Heart left ventricle (tissue), 16 donors: ENCODE measurements at regions not wholly inside any gene's neighbourhood (a gene's known extent, or its start where the extent isn't known, plus 50 kb on each side); places are given as distances from the start of the nearest gene placed in this dataset.

Experiments
- ATAC-seq, 4 donors: fragments of 200-7000 bp; cut with Tn5 transposase; one replicate each; pipeline ENCODE4 v1.9.1; 2020 to 2022; ENCODE audit warnings: moderate library complexity in 4 of 4, mild to moderate bottlenecking in 3 of 4, moderate number of reproducible peaks in 1 of 4
- DNase-seq, 5 donors: peaks; one replicate each; pipeline ENCODE4 v3.0.0-alpha.2; 2020
- H3K27ac ChIP-seq, 12 donors: fragments of 200-600 bp; sonication (generic) in 4 of 12; one replicate each; pipeline versions ENCODE4 v1.5.0 to v1.8.0; 2016 to 2022; ENCODE audit warnings: mild to moderate bottlenecking in 2 of 12
- H3K27me3 ChIP-seq, 9 donors: fragments of 200-600 bp; sonication (generic) in 2 of 9; one replicate each; pipeline versions ENCODE4 v1.5.1 to v1.8.0; 2016 to 2022; ENCODE audit warnings: mild to moderate bottlenecking in 3 of 9
- H3K36me3 ChIP-seq, 9 donors: fragments of 200-600 bp; sonication (generic) in 2 of 9; one replicate each; pipeline versions ENCODE4 v1.5.0 to v1.8.0; 2018 to 2022; ENCODE audit warnings: mild to moderate bottlenecking in 2 of 9
- H3K4me1 ChIP-seq, 12 donors: fragments of 200-600 bp; sonication (generic) in 4 of 12; one replicate each; pipeline versions ENCODE4 v1.5.0 to v1.8.0; 2016 to 2022; ENCODE audit warnings: mild to moderate bottlenecking in 3 of 12
- H3K4me3 ChIP-seq, 12 donors: fragments of 200-600 bp; sonication (generic) in 4 of 12; one replicate each; pipeline versions ENCODE4 v1.5.0 to v1.8.0; 2017 to 2022; ENCODE audit warnings: mild to moderate bottlenecking in 9 of 12, moderate library complexity in 4 of 12
- H3K9me3 ChIP-seq, 12 donors: fragments of 200-600 bp; sonication (generic) in 4 of 12; one replicate each; pipeline versions ENCODE4 v1.5.0 to v1.8.0; 2016 to 2022; ENCODE audit warnings: mild to moderate bottlenecking in 1 of 12
- CTCF ChIP-seq, 12 donors: fragments of 200-600 bp; sonication (generic) in 4 of 12; IDR thresholded peaks; one replicate each; pipeline versions ENCODE4 v1.5.0 to v1.8.0; 2018 to 2022; ENCODE audit warnings: antibody characterized with exemption in 12 of 12, mild to moderate bottlenecking in 5 of 12
- POLR2A ChIP-seq, 2 donors: fragments of 450-650 bp; IDR thresholded peaks; one replicate each; pipeline ENCODE4 v1.6.1; 2017; ENCODE audit warnings: antibody characterized with exemption in 2 of 2, mild to moderate bottlenecking in 2 of 2, moderate library complexity in 2 of 2
- WGBS, 4 donors: extraction: QIAGEN DNeasy Blood & Tissue Kit in 2 of 4; methylation state at CpG; one replicate each; pipeline versions ENCODE4 v1.1.5 to v1.1.7; 2013 to 2018; 5-methylcytosine and 5-hydroxymethylcytosine counted together
- intact Hi-C, 10 donors: fragments of 100-400 bp; cut with DNase I; formaldehyde crosslinking; loops; one replicate each; pipeline versions ENCODE4 v1.11.1 to v1.14.2; 2022
- donor health status: ischemic (EF 13 %, LVEDD 7.1; RV severe dilation, severe dysfunction).
- donor health status: healthy with polysubstance abuse.
- donor health status: DM: no; HTN: yes; CAD: no.
- donor health status: DM: no; HTN: no; CAD: no.
- donor health status: ischemic (EF 25% LVEDD 6.9; RV normal size, moderate dysfunction).
- donor health status: ischemic (EF 25% LVEDD 5.7; RV mildly dilated, moderate dysfunction).
- donor health status: healthy.
- donor health status: DM: yes; HTN: yes; CAD: no.
- donor health status: ischemic (EF 35%, LVEDD 5.7; RV mildly dilated, moderate dysfunction).
- donor health status: nonischemic (EF 11% LVEDD 7.7; RV severe dilation, severe dysfunction).
- donor health status: DM: yes; HTN: yes; CAD: no.
- donor health status: PGD.
- donor health status: ischemic (EF 29% LVEDD 5.4; RV normal size, mild dysfunction).
- donor health status: nonischemic (EF 23%, LVEDD 6.1; RV moderate dilation, normal function).

- H3K36me3 ChIP-seq = no peaks in the 10 kb centered on the region
- H3K27me3 ChIP-seq = peaks cover 0 to 7% (median 0%) of the 10 kb centered on the region in 9 donors
- no peaks in the 10 kb centered on the region for H3K4me1 ChIP-seq
- no peak overlapping the region for H3K27ac ChIP-seq
- ATAC-seq (no peak), DNase-seq (no peak)
- no peak overlapping the region for H3K4me3 ChIP-seq
- TF ChIP-seq CTCF (IDR thresholded peaks at IDR 0.05) = no peak
- no peak for TF ChIP-seq POLR2A (IDR thresholded peaks at IDR 0.05)
- 72 to 84% (median 80%) methylated on average over 4 to 6 of the region's 6 CpGs for WGBS, 4 donors
- H3K9me3 ChIP-seq = no peaks in the 10 kb centered on the region
- intact Hi-C loops = no loop called here
These were observed 277.0 kb downstream of the NPIPA8 start for GRCh38 chr16:18059577-18059976.

- DNase-seq (no peak), ATAC-seq (no peak)
- 97 to 100% (median 99%) methylated on average over 1 of the region's 1 CpG for WGBS, 4 donors
- Histone ChIP-seq H3K9me3 (no peaks in the 10 kb centered on the region), H3K27ac (no peak overlapping the region), H3K27me3 (peaks cover 0 to 7% (median 0%) of the 10 kb centered on the region in 9 donors), H3K36me3 (no peaks in the 10 kb centered on the region), H3K4me1 (no peaks in the 10 kb centered on the region), H3K4me3 (no peak overlapping the region)
- intact Hi-C loops = no loop called here
- TF ChIP-seq POLR2A (IDR thresholded peaks at IDR 0.05) = no peak
These were observed 277.4 kb downstream of the NPIPA8 start for GRCh38 chr16:18059089-18059488.

- TF ChIP-seq CTCF (IDR thresholded peaks at IDR 0.05) (no peak), POLR2A (IDR thresholded peaks at IDR 0.05) (no peak)
- no peak overlapping the region for H3K27ac ChIP-seq
- no peak for ATAC-seq
- H3K4me3 ChIP-seq = no peak overlapping the region
- 58 to 66% (median 61%) methylated on average over 4 of the region's 4 CpGs for WGBS, 4 donors
- DNase-seq = no peak
- H3K36me3 ChIP-seq = no peaks in the 10 kb centered on the region
- H3K27me3 ChIP-seq = peaks cover 0 to 4% (median 0%) of the 10 kb centered on the region in 9 donors
- no peaks in the 10 kb centered on the region for H3K4me1 ChIP-seq
- no peaks in the 10 kb centered on the region for H3K9me3 ChIP-seq
- intact Hi-C loops = no loop called here
These were observed 281.1 kb downstream of the NPIPA8 start for GRCh38 chr16:18055411-18055916.

DNA sequence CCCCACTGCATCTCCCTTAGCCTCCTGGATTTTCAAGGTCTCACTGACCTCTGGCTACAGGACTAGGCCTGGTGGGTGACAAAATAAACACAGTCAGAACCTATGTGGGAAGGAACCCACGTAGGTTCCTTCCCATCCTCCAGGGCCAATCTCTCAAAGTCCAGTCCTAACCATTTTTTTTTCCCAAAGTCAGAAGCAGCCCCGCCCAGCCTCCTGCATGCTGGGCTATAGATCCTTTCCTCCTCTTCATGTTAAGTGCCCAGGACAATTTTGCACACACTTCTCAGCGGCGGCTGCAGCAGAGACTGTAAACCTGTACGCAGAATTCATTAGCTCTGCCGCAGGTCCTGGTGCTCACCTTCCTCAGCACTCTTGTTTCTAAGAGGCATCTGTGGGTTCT lies 285.8 kb downstream of the NPIPA8 start:
- 79 to 87% (median 82%) methylated on average over 6 of the region's 6 CpGs for WGBS, 4 donors
- TF ChIP-seq POLR2A (IDR thresholded peaks at IDR 0.05) = no peak
- TF ChIP-seq CTCF (IDR thresholded peaks at IDR 0.05) = no peak
- H3K27ac ChIP-seq = no peak overlapping the region
- H3K9me3 ChIP-seq = no peaks in the 10 kb centered on the region
- no peak for DNase-seq
- H3K36me3 ChIP-seq = no peaks in the 10 kb centered on the region
- no peaks in the 10 kb centered on the region for H3K4me1 ChIP-seq
- intact Hi-C loops = no loop called here
- H3K4me3 ChIP-seq = no peak overlapping the region
- no peak for ATAC-seq
- peaks cover 0 to 5% (median 0%) of the 10 kb centered on the region in 9 donors for H3K27me3 ChIP-seq

- TF ChIP-seq CTCF (IDR thresholded peaks at IDR 0.05) (no peak), POLR2A (IDR thresholded peaks at IDR 0.05) (no peak)
- H3K27me3 ChIP-seq = peaks cover 0 to 5% (median 0%) of the 10 kb centered on the region in 9 donors
- ATAC-seq (no peak), DNase-seq (no peak)
- no peak overlapping the region for H3K27ac ChIP-seq
- intact Hi-C loops = no loop called here
- H3K9me3 ChIP-seq = no peaks in the 10 kb centered on the region
- no peaks in the 10 kb centered on the region for H3K36me3 ChIP-seq
- H3K4me1 ChIP-seq = no peaks in the 10 kb centered on the region
- H3K4me3 ChIP-seq = no peak overlapping the region
- WGBS, 4 donors = 63 to 82% (median 80%) methylated on average over 7 of the region's 7 CpGs
These were observed 286.3 kb downstream of the NPIPA8 start for GRCh38 chr16:18050234-18050633.
